A673 (cell line): ENCODE measurements at regions not wholly inside any gene's neighbourhood (a gene's known extent, or its start where the extent isn't known, plus 50 kb on each side); places are given as distances from the start of the nearest gene placed in this dataset.

ENCODE experiments used
- BruUV-seq: library from RNA; stranded (reverse); fragments of 400-500 nt; replicated peaks from 2 replicates; lab custom pipeline; 2021; lab: Mats Ljungman, UMichigan
- CTCF ChIA-PET: fragments of 300-600 bp; sonication (Branson Sonifier 250); formaldehyde crosslinking; loops from one replicate; lab custom pipeline; 2022; ENCODE audit warnings: antibody characterized with exemption; lab: Charles Lee
- POLR2A ChIA-PET: fragments of 300-600 bp; sonication (Branson Sonifier 250); formaldehyde crosslinking; loops from one replicate; lab custom pipeline; 2022; ENCODE audit warnings: antibody characterized with exemption; ENCODE audit not compliant: low non-redundant PET; lab: Charles Lee
- DNase-seq: peaks from one replicate; pipeline ENCODE4 v3.0.0-alpha.2; 2015; ENCODE audit warnings: low spot score
- H3K27ac ChIP-seq: fragments of 200-600 bp; sonication (generic); 2 replicates; pipeline ENCODE4 v1.5.1; 2016; ENCODE audit warnings: mixed run types, low read depth, mild to moderate bottlenecking, mixed read lengths, antibody characterized with exemption, low read length; ENCODE audit not compliant: poor library complexity, severe bottlenecking
- H3K27me3 ChIP-seq: fragments of 200-600 bp; sonication (generic); replicated peaks from 2 replicates; pipeline ENCODE4 v1.6.1; 2017; ENCODE audit warnings: mixed run types, low read depth, mild to moderate bottlenecking, mixed read lengths, antibody characterized with exemption, low read length; ENCODE audit not compliant: insufficient read depth, poor library complexity
- H3K36me3 ChIP-seq: fragments of 200-600 bp; sonication (generic); 2 replicates; pipeline ENCODE4 v1.6.1; 2016; ENCODE audit warnings: mixed run types, mild to moderate bottlenecking, mixed read lengths, antibody characterized with exemption, low read length; ENCODE audit not compliant: insufficient read depth, poor library complexity, severe bottlenecking
- H3K4me1 ChIP-seq: fragments of 200-600 bp; sonication (generic); 2 replicates; pipeline ENCODE4 v1.6.1; 2017; ENCODE audit warnings: mixed run types, mild to moderate bottlenecking, mixed read lengths, antibody characterized with exemption, low read length; ENCODE audit not compliant: insufficient read depth, poor library complexity, severe bottlenecking
- H3K4me3 ChIP-seq: fragments of 200-600 bp; sonication (generic); 2 replicates; pipeline ENCODE4 v1.5.1; 2016; ENCODE audit warnings: low read depth, mixed run types, mild to moderate bottlenecking, mixed read lengths, low read length; ENCODE audit not compliant: poor library complexity, severe bottlenecking
- H3K9me3 ChIP-seq: fragments of 200-600 bp; sonication (generic); 2 replicates; pipeline ENCODE4 v1.6.1; 2016; ENCODE audit warnings: mixed run types, low read depth, mild to moderate bottlenecking, mixed read lengths, antibody characterized with exemption, low read length; ENCODE audit not compliant: poor library complexity, severe bottlenecking
- CTCF ChIP-seq: fragments of 300-800, 200-600 bp; sonication (generic); conservative IDR thresholded peaks from 2 replicates; pipeline ENCODE4 v1.5.1; 2017; ENCODE audit warnings: low read depth, mild to moderate bottlenecking, antibody characterized with exemption, low read length, moderate library complexity, mixed read lengths
- EZH2 ChIP-seq: fragments of 200-600 bp; sonication (generic); IDR thresholded peaks from 2 replicates; pipeline ENCODE4 v1.6.1; 2017; ENCODE audit warnings: borderline replicate concordance, low read depth, mild to moderate bottlenecking, mixed read lengths, antibody characterized with exemption, low read length; ENCODE audit not compliant: poor library complexity, severe bottlenecking
- intact Hi-C: fragments of 100-400 bp; cut with micrococcal nuclease; formaldehyde crosslinking; loops from one replicate; pipeline ENCODE4 v1.10.0; 2022; ENCODE audit not compliant: unreplicated experiment

GRCh38 chr11:127115844-127116243, 115.3 kb upstream of the KIRREL3 start:
- Histone ChIP-seq H3K9me3 (no peaks in the 10 kb centered on the region), H3K4me3 (no peak overlapping the region), H3K4me1 (no peaks in the 10 kb centered on the region), H3K36me3 (no peaks in the 10 kb centered on the region), H3K27ac (no peak overlapping the region), H3K27me3 (peaks cover 56% of the 10 kb centered on the region)
- intact Hi-C loops, result no loop called here
- TF ChIP-seq CTCF (no peak), EZH2 (no peak)
- no peak for DNase-seq
- ChIA-PET POLR2A (no interaction called here), CTCF (no interaction called here)
- no TSS peak for BruUV-seq

DNA sequence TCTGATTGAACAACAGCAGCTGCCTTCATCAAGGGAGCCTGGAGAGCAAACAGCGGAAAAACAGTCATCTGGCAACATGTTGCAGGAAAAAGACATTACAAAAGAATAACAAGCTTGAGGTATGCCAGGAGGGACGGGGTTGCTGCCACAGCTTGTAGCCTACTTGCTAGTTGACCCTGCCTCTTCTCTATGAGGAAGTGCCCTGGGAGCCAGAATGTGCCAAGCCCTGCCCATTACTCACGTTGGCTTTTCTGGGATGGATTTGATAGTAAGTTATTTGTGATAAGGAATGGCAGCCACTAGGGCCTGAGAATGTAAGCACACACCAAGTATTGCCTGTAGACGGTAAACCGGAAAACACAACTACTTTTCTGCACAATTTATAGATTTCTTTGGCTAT, 113.5 kb upstream of the KIRREL3 start:
- Histone ChIP-seq H3K36me3 (no peaks in the 10 kb centered on the region), H3K9me3 (no peaks in the 10 kb centered on the region), H3K27me3 (peaks cover 46% of the 10 kb centered on the region), H3K4me1 (no peaks in the 10 kb centered on the region), H3K4me3 (no peak overlapping the region), H3K27ac (no peak overlapping the region)
- DNase-seq, result no peak
- ChIA-PET CTCF (no interaction called here), POLR2A (no interaction called here)
- no peak for TF ChIP-seq EZH2
- TF ChIP-seq CTCF, result no peak
- intact Hi-C loops, result no loop called here
- BruUV-seq, result no TSS peak

- H3K36me3 ChIP-seq, result no peaks in the 10 kb centered on the region
- DNase-seq, result no peak
- H3K27ac ChIP-seq, result no peak overlapping the region
- H3K9me3 ChIP-seq, result no peaks in the 10 kb centered on the region
- no peak overlapping the region for H3K4me3 ChIP-seq
- H3K27me3 ChIP-seq, result peaks cover 16% of the 10 kb centered on the region
- TF ChIP-seq EZH2 (no peak), CTCF (no peak)
- peaks cover 5% of the 10 kb centered on the region for H3K4me1 ChIP-seq
- no TSS peak for BruUV-seq
- intact Hi-C loops, result no loop called here
- POLR2A ChIA-PET, result no interaction called here
- CTCF ChIA-PET, result no interaction called here
Measured at GRCh38 chr11:127110542-127110941, 110.0 kb upstream of the KIRREL3 start.
